ENCODE measurements at regions not wholly inside any gene's neighbourhood (a gene's known extent, or its start where the extent isn't known, plus 50 kb on each side); places are given as distances from the start of the nearest gene placed in this dataset.

GRCh38 chr13:106109391-106109791, 426.1 kb downstream of the EFNB2 start:
- no peaks in the 10 kb centered on the region for H3K27me3 ChIP-seq
- peaks cover 0 to 5% (median 0%) of the 10 kb centered on the region in 4 donors for H3K4me1 ChIP-seq
- H3K27ac ChIP-seq, result no peak overlapping the region
- WGBS, 2 donors, result 84 to 90% methylated on average over 3 of the region's 3 CpGs
- no peak for TF ChIP-seq CTCF (IDR thresholded peaks at IDR 0.05)
- no peak for TF ChIP-seq POLR2A (IDR thresholded peaks at IDR 0.05)
- TF ChIP-seq EP300 (IDR thresholded peaks at IDR 0.05), result no peak
- no peak for TF ChIP-seq POLR2AphosphoS5 (IDR thresholded peaks at IDR 0.05)
- no peaks in the 10 kb centered on the region for H3K36me3 ChIP-seq
- no peak overlapping the region for H3K4me3 ChIP-seq
- intact Hi-C loops (cut with DNase I), result no loop called here
- no peaks in the 10 kb centered on the region for H3K9me3 ChIP-seq
- no peak for DNase-seq

GRCh38 chr13:106108346-106108745, 427.1 kb downstream of the EFNB2 start:
- H3K9me3 ChIP-seq, result no peaks in the 10 kb centered on the region
- WGBS, 2 donors, result 85 to 93% methylated on average over 9 of the region's 9 CpGs
- H3K27me3 ChIP-seq, result no peaks in the 10 kb centered on the region
- DNase-seq, result no peak
- no peak overlapping the region for H3K27ac ChIP-seq
- H3K4me3 ChIP-seq, result no peak overlapping the region
- intact Hi-C loops (cut with DNase I), result no loop called here
- TF ChIP-seq EP300 (IDR thresholded peaks at IDR 0.05), result no peak
- TF ChIP-seq POLR2A (IDR thresholded peaks at IDR 0.05), result no peak
- TF ChIP-seq CTCF (IDR thresholded peaks at IDR 0.05), result no peak
- no peak for TF ChIP-seq POLR2AphosphoS5 (IDR thresholded peaks at IDR 0.05)
- H3K4me1 ChIP-seq, result peaks cover 0 to 12% (median 0%) of the 10 kb centered on the region in 4 donors
- H3K36me3 ChIP-seq, result no peaks in the 10 kb centered on the region

- no peak for DNase-seq
- no peaks in the 10 kb centered on the region for H3K27me3 ChIP-seq
- H3K4me3 ChIP-seq, result no peak overlapping the region
- no peaks in the 10 kb centered on the region for H3K9me3 ChIP-seq
- 84 to 94% methylated on average over 7 of the region's 7 CpGs for WGBS, 2 donors
- TF ChIP-seq POLR2A (IDR thresholded peaks at IDR 0.05) (no peak), EP300 (IDR thresholded peaks at IDR 0.05) (no peak), CTCF (IDR thresholded peaks at IDR 0.05) (no peak), POLR2AphosphoS5 (IDR thresholded peaks at IDR 0.05) (no peak)
- peaks cover 0 to 12% (median 0%) of the 10 kb centered on the region in 4 donors for H3K4me1 ChIP-seq
- no peaks in the 10 kb centered on the region for H3K36me3 ChIP-seq
- intact Hi-C loops (cut with DNase I), result no loop called here
- H3K27ac ChIP-seq, result no peak overlapping the region
Observed at GRCh38 chr13:106107061-106107460, 428.4 kb downstream of the EFNB2 start.

- WGBS, 2 donors, result 84 to 86% methylated on average over 1 of the region's 1 CpG
- no peak for DNase-seq
- Histone ChIP-seq H3K4me1 (peaks cover 0 to 12% (median 0%) of the 10 kb centered on the region in 4 donors), H3K27me3 (no peaks in the 10 kb centered on the region), H3K9me3 (no peaks in the 10 kb centered on the region), H3K4me3 (no peak overlapping the region), H3K27ac (no peak overlapping the region), H3K36me3 (no peaks in the 10 kb centered on the region)
- intact Hi-C loops (cut with DNase I), result no loop called here
- TF ChIP-seq POLR2AphosphoS5 (IDR thresholded peaks at IDR 0.05), result no peak
- no peak for TF ChIP-seq CTCF (IDR thresholded peaks at IDR 0.05)
- TF ChIP-seq EP300 (IDR thresholded peaks at IDR 0.05), result no peak
- no peak for TF ChIP-seq POLR2A (IDR thresholded peaks at IDR 0.05)
Observed at GRCh38 chr13:106105153-106105552, 430.3 kb downstream of the EFNB2 start.

GRCh38 chr13:106104281-106104901, 431.1 kb downstream of the EFNB2 start:
- Histone ChIP-seq H3K4me3 (no peak overlapping the region), H3K27me3 (no peaks in the 10 kb centered on the region), H3K9me3 (no peaks in the 10 kb centered on the region), H3K4me1 (peaks cover 0 to 12% (median 0%) of the 10 kb centered on the region in 4 donors), H3K27ac (no peak overlapping the region), H3K36me3 (no peaks in the 10 kb centered on the region)
- DNase-seq, result no peak
- intact Hi-C loops (cut with DNase I), result no loop called here
- WGBS, 2 donors, result 75 to 85% methylated on average over 3 of the region's 3 CpGs
- no peak for TF ChIP-seq EP300 (IDR thresholded peaks at IDR 0.05)
- TF ChIP-seq POLR2A (IDR thresholded peaks at IDR 0.05), result no peak
- no peak for TF ChIP-seq CTCF (IDR thresholded peaks at IDR 0.05)
- TF ChIP-seq POLR2AphosphoS5 (IDR thresholded peaks at IDR 0.05), result no peak
